Breast epithelium (tissue), 4 donors: ENCODE measurements at regions not wholly inside any gene's neighbourhood (a gene's known extent, or its start where the extent isn't known, plus 50 kb on each side); places are given as distances from the start of the nearest gene placed in this dataset.

Experiments used
- DNase-seq, 2 donors: peaks; one replicate each; pipeline ENCODE4 v3.0.0-alpha.2; 2019; ENCODE audit warnings: low spot score in 2 of 2
- H3K27ac ChIP-seq, 2 donors: fragments of 200-600 bp; sonication (generic) in 1 of 2; one replicate each; pipeline ENCODE4 v1.5.1; 2016 to 2019; ENCODE audit warnings: mild to moderate bottlenecking in 1 of 2
- H3K27me3 ChIP-seq, 2 donors: fragments of 200-600 bp; sonication (generic) in 1 of 2; one replicate each; pipeline versions ENCODE4 v1.5.1 to v1.6.0; 2017 to 2019; ENCODE audit warnings: control low read depth in 1 of 2, mild to moderate bottlenecking in 1 of 2
- H3K36me3 ChIP-seq: fragments of 200-600 bp; one replicate; pipeline ENCODE4 v1.5.1; 2019
- H3K4me1 ChIP-seq, 2 donors: fragments of 200-600 bp; sonication (generic); one replicate each; pipeline ENCODE4 v1.5.1; 2016 to 2019; ENCODE audit warnings: control low read depth in 1 of 2
- H3K4me3 ChIP-seq, 3 donors: fragments of 200-600 bp; sonication (generic); 1 replicate in 2 of 3; 2 replicates in 1 of 3; pipeline ENCODE4 v1.5.1; 2016 to 2019; ENCODE audit warnings: mild to moderate bottlenecking in 3 of 3, moderate library complexity in 2 of 3
- H3K9me3 ChIP-seq, 2 donors: fragments of 200-600 bp; sonication (generic) in 1 of 2; one replicate each; pipeline ENCODE4 v1.5.1; 2016 to 2019; ENCODE audit warnings: control low read depth in 1 of 2
- POLR2A ChIP-seq: fragments of 450-650 bp; IDR thresholded peaks from one replicate; pipeline ENCODE4 v1.6.1; 2016; ENCODE audit warnings: antibody characterized with exemption, mild to moderate bottlenecking, moderate library complexity
- POLR2AphosphoS5 ChIP-seq, 3 donors: sonication (generic); formaldehyde crosslinking; IDR thresholded peaks; one replicate each; pipeline ENCODE4 v1.6.1; 2017; ENCODE audit warnings: antibody characterized with exemption in 3 of 3
- intact Hi-C: fragments of 100-400 bp; cut with DNase I; formaldehyde crosslinking; loops from one replicate; pipeline ENCODE4 v1.15.1; 2023; ENCODE audit warnings: low total_unique reads
- TF ChIP-seq, protein P1 (sequence below), 3 donors: fragments of 450-650 bp; IDR thresholded peaks; one replicate each; pipeline ENCODE4 v1.5.1; 2016 to 2017; ENCODE audit warnings: antibody characterized with exemption in 3 of 3, mild to moderate bottlenecking in 3 of 3, moderate library complexity in 3 of 3

- H3K36me3 ChIP-seq: no peaks in the 10 kb centered on the region
- H3K4me3 ChIP-seq: no peak overlapping the region
- intact Hi-C loops: no loop called here
- H3K4me1 ChIP-seq: no peaks in the 10 kb centered on the region
- H3K27me3 ChIP-seq: no peaks in the 10 kb centered on the region
- no peak for DNase-seq
- H3K9me3 ChIP-seq: no peaks in the 10 kb centered on the region
- no peak overlapping the region for H3K27ac ChIP-seq
- TF ChIP-seq, protein P1, sequence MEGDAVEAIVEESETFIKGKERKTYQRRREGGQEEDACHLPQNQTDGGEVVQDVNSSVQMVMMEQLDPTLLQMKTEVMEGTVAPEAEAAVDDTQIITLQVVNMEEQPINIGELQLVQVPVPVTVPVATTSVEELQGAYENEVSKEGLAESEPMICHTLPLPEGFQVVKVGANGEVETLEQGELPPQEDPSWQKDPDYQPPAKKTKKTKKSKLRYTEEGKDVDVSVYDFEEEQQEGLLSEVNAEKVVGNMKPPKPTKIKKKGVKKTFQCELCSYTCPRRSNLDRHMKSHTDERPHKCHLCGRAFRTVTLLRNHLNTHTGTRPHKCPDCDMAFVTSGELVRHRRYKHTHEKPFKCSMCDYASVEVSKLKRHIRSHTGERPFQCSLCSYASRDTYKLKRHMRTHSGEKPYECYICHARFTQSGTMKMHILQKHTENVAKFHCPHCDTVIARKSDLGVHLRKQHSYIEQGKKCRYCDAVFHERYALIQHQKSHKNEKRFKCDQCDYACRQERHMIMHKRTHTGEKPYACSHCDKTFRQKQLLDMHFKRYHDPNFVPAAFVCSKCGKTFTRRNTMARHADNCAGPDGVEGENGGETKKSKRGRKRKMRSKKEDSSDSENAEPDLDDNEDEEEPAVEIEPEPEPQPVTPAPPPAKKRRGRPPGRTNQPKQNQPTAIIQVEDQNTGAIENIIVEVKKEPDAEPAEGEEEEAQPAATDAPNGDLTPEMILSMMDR (IDR thresholded peaks at IDR 0.05): no peak
- TF ChIP-seq POLR2A (no peak), POLR2AphosphoS5 (IDR thresholded peaks at IDR 0.05) (no peak)
Observed at GRCh38 chr2:102975996-102976975, 214.5 kb downstream of the TMEM182 start.

DNA sequence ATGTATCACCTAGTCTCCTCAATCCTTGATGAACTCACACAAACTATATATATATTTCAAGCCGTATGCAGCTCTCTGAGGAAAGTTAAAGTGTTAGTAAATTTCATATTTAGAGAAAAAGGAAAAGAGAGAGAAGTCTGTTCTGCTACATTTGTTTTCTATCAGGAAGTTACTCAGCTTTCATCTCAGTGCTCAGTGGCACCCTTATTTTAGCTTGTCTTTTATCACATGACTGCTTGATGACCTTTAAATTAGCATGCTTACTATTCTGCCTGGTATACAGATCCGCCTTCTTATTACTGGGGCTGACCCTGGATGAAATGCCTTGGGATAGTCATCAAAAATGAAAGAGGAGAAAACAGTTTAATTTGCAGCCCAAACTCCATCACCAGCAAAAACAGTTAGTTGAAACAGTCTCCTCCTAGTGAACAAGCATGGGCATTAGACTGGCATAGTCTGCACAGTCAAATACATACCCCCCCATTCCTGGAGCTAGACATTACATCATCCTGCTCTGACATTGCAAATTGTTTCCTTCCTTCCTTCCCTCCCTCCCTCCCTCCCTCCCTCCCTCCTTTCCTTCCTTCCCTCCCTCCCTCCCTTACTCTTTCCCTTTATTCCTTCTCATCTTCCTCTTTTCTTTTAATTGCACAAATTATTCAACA, 215.7 kb downstream of the TMEM182 start:
- intact Hi-C loops: no loop called here
- no peaks in the 10 kb centered on the region for H3K36me3 ChIP-seq
- no peaks in the 10 kb centered on the region for H3K9me3 ChIP-seq
- H3K4me3 ChIP-seq: no peak overlapping the region
- DNase-seq: no peak
- no peaks in the 10 kb centered on the region for H3K4me1 ChIP-seq
- H3K27me3 ChIP-seq: no peaks in the 10 kb centered on the region
- H3K27ac ChIP-seq: no peak overlapping the region
- TF ChIP-seq POLR2AphosphoS5 (IDR thresholded peaks at IDR 0.05): no peak
- TF ChIP-seq POLR2A: no peak
- TF ChIP-seq, protein P1 (IDR thresholded peaks at IDR 0.05): no peak

DNA sequence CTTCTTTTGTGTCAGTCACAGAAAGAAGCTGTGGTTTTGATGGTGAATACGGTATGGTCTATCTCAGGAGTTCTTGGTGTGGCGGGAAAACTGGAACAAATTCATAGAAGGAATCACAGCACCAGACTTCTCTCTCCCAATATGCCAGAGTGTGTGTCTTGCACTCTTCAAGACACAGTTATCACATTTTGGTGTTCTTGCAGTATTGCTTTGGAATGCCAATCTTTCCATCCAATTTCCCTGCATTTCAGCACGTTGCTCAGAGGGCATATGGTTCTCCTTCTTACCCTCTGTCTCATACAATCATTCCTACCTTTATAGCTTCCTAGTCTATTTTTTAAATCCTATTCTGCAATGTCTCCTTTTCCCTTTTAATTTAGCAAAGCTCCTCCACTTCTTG, 216.3 kb downstream of the TMEM182 start:
- Histone ChIP-seq H3K27ac (no peak overlapping the region), H3K27me3 (no peaks in the 10 kb centered on the region), H3K36me3 (no peaks in the 10 kb centered on the region), H3K4me1 (no peaks in the 10 kb centered on the region), H3K9me3 (no peaks in the 10 kb centered on the region), H3K4me3 (no peak overlapping the region)
- intact Hi-C loops: no loop called here
- no peak for DNase-seq
- TF ChIP-seq, protein P1 (IDR thresholded peaks at IDR 0.05): no peak
- TF ChIP-seq POLR2AphosphoS5 (IDR thresholded peaks at IDR 0.05): no peak
- TF ChIP-seq POLR2A: no peak

DNA sequence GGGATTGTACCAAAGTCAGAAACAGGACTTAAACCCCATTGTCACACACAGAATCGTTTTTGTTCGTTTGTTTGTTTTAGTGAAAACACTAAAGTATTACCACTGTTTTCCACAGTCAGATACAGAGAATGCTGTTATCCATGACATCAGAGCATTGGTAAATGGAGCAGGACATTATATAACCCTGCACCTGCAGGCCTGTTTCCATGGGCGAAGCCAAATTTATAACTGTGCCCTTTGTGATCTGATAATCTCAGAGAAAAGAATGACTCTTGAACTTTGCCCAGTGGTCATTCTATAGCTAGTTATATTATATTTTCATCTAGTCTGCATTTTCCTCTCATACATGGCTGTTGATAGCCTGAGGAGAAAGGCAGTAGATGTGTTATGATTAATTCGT, 217.6 kb downstream of the TMEM182 start:
- no peaks in the 10 kb centered on the region for H3K36me3 ChIP-seq
- no peak overlapping the region for H3K4me3 ChIP-seq
- no peaks in the 10 kb centered on the region for H3K4me1 ChIP-seq
- intact Hi-C loops: no loop called here
- H3K9me3 ChIP-seq: no peaks in the 10 kb centered on the region
- H3K27me3 ChIP-seq: no peaks in the 10 kb centered on the region
- TF ChIP-seq, protein P1 (IDR thresholded peaks at IDR 0.05): no peak
- TF ChIP-seq POLR2A (no peak), POLR2AphosphoS5 (IDR thresholded peaks at IDR 0.05) (no peak)
- no peak for DNase-seq
- no peak overlapping the region for H3K27ac ChIP-seq

GRCh38 chr2:102983786-102984185, 222.0 kb downstream of the TMEM182 start:
- Histone ChIP-seq H3K4me1 (no peaks in the 10 kb centered on the region), H3K36me3 (no peaks in the 10 kb centered on the region), H3K27ac (no peak overlapping the region), H3K9me3 (no peaks in the 10 kb centered on the region), H3K4me3 (no peak overlapping the region), H3K27me3 (no peaks in the 10 kb centered on the region)
- DNase-seq: no peak
- intact Hi-C loops: no loop called here
- TF ChIP-seq POLR2AphosphoS5 (IDR thresholded peaks at IDR 0.05): no peak
- TF ChIP-seq, protein P1 (IDR thresholded peaks at IDR 0.05): no peak
- TF ChIP-seq POLR2A: no peak
